ENCODE measurements at regions not wholly inside any gene's neighbourhood (a gene's known extent, or its start where the extent isn't known, plus 50 kb on each side); places are given as distances from the start of the nearest gene placed in this dataset.

DNA sequence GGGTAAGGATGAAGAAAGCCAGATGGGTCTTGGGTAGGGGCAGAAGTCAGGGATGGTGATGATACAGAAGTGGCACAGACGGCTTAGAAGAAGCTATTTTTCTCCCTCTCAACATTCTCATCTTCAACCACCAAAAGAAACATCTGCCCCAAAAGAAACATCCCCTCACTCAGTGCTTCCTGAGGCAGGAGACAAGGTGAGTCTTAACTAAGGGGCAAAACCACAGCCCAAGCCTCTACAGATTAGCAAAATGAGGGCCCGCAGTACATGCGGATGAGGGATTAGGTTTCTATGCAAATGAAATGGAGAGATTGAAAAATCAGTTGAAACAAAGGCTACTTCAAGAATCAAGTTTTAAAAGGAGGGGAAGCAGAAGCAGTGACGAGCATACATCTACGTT, 241.3 kb upstream of the CCDC196 start:
- no peaks in the 10 kb centered on the region for H3K9me3 ChIP-seq (ENCODE audit: control extremely low read depth in 1 of 5, control insufficient read depth in 4 of 5, insufficient read depth in 2 of 5, low read depth in 1 of 5, low read length in 4 of 5)
- ChIA-PET CTCF (interaction anchor here (0.6 kb wide), 1 partner anchor 698 kb away, joined by 4 read pairs; no protein-coding TSS in a partner anchor), POLR2A (no interaction called here)
- 100% methylated on average over 2 of the region's 5 CpGs for WGBS (ENCODE audit: insufficient coverage)
- no peaks in the 10 kb centered on the region for H3K36me3 ChIP-seq (ENCODE audit: control insufficient read depth in 4 of 4, insufficient read depth in 4 of 4, low read length in 3 of 4)
- no peaks in the 10 kb centered on the region for H3K27me3 ChIP-seq (replicated peaks in 2 of 5; ENCODE audit: control insufficient read depth in 4 of 5, insufficient read depth in 5 of 5, low read length in 4 of 5)
- no peak overlapping the region for H3K27ac ChIP-seq (ENCODE audit: insufficient read depth in 1 of 2, low read depth in 1 of 2, low read length in 2 of 2, poor library complexity in 1 of 2, severe bottlenecking in 2 of 2)
- H3K4me1 ChIP-seq (ENCODE audit: control extremely low read depth in 1 of 4, control insufficient read depth in 4 of 4, insufficient read depth in 4 of 4, low read length in 3 of 4) = no peaks in the 10 kb centered on the region
- no peak for DNase-seq
- no peak overlapping the region for H3K4me3 ChIP-seq (ENCODE audit: control insufficient read depth in 1 of 7, extremely low read depth in 1 of 7, insufficient read depth in 4 of 7, low read depth in 2 of 7, low read length in 6 of 7)

DNA sequence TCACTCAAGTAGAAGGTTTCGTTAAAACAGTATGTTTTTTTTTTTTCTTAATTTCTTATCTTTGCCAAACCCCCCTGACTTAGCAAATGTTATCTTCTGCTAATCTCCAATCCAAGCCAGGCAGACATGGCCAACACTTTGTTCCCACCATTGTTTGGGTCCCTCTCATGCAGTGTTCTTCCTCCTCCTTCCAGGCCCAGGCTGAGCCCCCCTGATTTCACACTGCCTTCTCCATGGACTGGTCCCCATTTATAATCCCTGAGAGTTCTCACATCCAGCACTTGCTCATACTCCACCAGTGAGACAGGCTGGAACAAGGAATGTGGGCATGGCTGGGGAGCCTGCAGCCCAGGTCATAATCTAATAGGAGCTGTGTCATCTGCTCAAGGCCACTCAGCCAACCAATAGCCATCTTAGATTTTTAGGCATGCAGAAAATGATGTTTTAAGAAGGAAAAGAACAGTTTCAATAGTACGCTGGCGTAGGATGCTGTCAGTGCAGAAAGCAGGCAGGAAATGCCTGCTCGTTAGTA, 238.4 kb upstream of the CCDC196 start:
- no peak overlapping the region for H3K4me3 ChIP-seq (ENCODE audit: control insufficient read depth in 1 of 7, extremely low read depth in 1 of 7, insufficient read depth in 4 of 7, low read depth in 2 of 7, low read length in 6 of 7)
- no peaks in the 10 kb centered on the region for H3K27me3 ChIP-seq (replicated peaks in 2 of 5; ENCODE audit: control insufficient read depth in 4 of 5, insufficient read depth in 5 of 5, low read length in 4 of 5)
- DNase-seq = no peak
- no peaks in the 10 kb centered on the region for H3K4me1 ChIP-seq (ENCODE audit: control extremely low read depth in 1 of 4, control insufficient read depth in 4 of 4, insufficient read depth in 4 of 4, low read length in 3 of 4)
- ChIA-PET POLR2A (no interaction called here), CTCF (no interaction called here)
- WGBS (ENCODE audit: insufficient coverage) = 49% methylated on average over 2 of the region's 4 CpGs
- H3K9me3 ChIP-seq (ENCODE audit: control extremely low read depth in 1 of 5, control insufficient read depth in 4 of 5, insufficient read depth in 2 of 5, low read depth in 1 of 5, low read length in 4 of 5) = no peaks in the 10 kb centered on the region
- no peak overlapping the region for H3K27ac ChIP-seq (ENCODE audit: insufficient read depth in 1 of 2, low read depth in 1 of 2, low read length in 2 of 2, poor library complexity in 1 of 2, severe bottlenecking in 2 of 2)
- no peaks in the 10 kb centered on the region for H3K36me3 ChIP-seq (ENCODE audit: control insufficient read depth in 4 of 4, insufficient read depth in 4 of 4, low read length in 3 of 4)

DNA sequence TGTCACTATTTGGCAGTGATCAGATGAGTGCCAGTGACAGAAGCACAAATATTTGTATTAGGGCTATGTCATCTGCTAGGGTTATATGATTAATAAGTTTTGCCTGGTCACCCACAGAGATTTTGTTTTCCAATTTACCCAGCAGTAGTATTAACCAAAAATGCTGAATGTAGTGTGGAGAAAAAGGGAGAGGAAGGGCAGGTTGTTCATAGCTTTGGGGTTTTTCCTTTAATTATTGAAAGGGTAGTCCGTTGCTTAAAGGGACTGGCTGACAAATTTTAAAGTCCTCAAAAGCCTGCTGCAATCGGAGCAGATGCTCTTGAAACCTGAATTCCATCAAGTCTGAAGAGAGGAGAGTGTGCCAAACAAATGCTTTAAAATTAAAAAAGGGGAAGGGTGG, 237.9 kb upstream of the CCDC196 start:
- Histone ChIP-seq H3K27me3 (replicated peaks in 2 of 5; ENCODE audit: control insufficient read depth in 4 of 5, insufficient read depth in 5 of 5, low read length in 4 of 5) (no peaks in the 10 kb centered on the region), H3K9me3 (ENCODE audit: control extremely low read depth in 1 of 5, control insufficient read depth in 4 of 5, insufficient read depth in 2 of 5, low read depth in 1 of 5, low read length in 4 of 5) (no peaks in the 10 kb centered on the region), H3K36me3 (ENCODE audit: control insufficient read depth in 4 of 4, insufficient read depth in 4 of 4, low read length in 3 of 4) (no peaks in the 10 kb centered on the region), H3K4me1 (ENCODE audit: control extremely low read depth in 1 of 4, control insufficient read depth in 4 of 4, insufficient read depth in 4 of 4, low read length in 3 of 4) (no peaks in the 10 kb centered on the region), H3K27ac (ENCODE audit: insufficient read depth in 1 of 2, low read depth in 1 of 2, low read length in 2 of 2, poor library complexity in 1 of 2, severe bottlenecking in 2 of 2) (no peak overlapping the region), H3K4me3 (ENCODE audit: control insufficient read depth in 1 of 7, extremely low read depth in 1 of 7, insufficient read depth in 4 of 7, low read depth in 2 of 7, low read length in 6 of 7) (no peak overlapping the region)
- ChIA-PET CTCF (no interaction called here), POLR2A (no interaction called here)
- DNase-seq = no peak
- 89% methylated on average over 2 of the region's 2 CpGs for WGBS (ENCODE audit: insufficient coverage)

DNA sequence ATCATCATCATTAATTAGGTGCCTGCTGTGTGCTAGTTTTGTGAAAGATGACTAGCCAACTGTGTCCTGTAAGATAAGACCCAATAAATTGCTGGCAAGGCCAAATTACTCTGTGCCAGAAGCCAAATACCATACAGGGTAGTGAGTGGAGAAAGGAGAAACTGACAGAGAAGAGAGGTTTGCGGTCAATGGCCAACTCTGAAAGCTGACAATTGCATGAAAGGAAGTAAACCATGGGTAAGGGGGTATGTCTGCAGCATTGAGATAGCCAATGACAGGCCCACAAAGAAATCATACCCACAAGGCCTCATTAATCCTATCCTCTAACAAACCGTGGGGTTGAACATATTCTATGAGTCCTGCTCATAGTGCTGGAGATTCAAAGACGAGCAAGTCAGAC, 236.6 kb upstream of the CCDC196 start:
- Histone ChIP-seq H3K4me1 (ENCODE audit: control extremely low read depth in 1 of 4, control insufficient read depth in 4 of 4, insufficient read depth in 4 of 4, low read length in 3 of 4) (no peaks in the 10 kb centered on the region), H3K9me3 (ENCODE audit: control extremely low read depth in 1 of 5, control insufficient read depth in 4 of 5, insufficient read depth in 2 of 5, low read depth in 1 of 5, low read length in 4 of 5) (no peaks in the 10 kb centered on the region), H3K4me3 (ENCODE audit: control insufficient read depth in 1 of 7, extremely low read depth in 1 of 7, insufficient read depth in 4 of 7, low read depth in 2 of 7, low read length in 6 of 7) (no peak overlapping the region), H3K27me3 (replicated peaks in 2 of 5; ENCODE audit: control insufficient read depth in 4 of 5, insufficient read depth in 5 of 5, low read length in 4 of 5) (no peaks in the 10 kb centered on the region), H3K36me3 (ENCODE audit: control insufficient read depth in 4 of 4, insufficient read depth in 4 of 4, low read length in 3 of 4) (no peaks in the 10 kb centered on the region), H3K27ac (ENCODE audit: insufficient read depth in 1 of 2, low read depth in 1 of 2, low read length in 2 of 2, poor library complexity in 1 of 2, severe bottlenecking in 2 of 2) (no peak overlapping the region)
- 100% methylated on average over 1 of the region's 3 CpGs for WGBS (ENCODE audit: insufficient coverage)
- DNase-seq = peak in 1 of 3 donors; percentile 32
- POLR2A ChIA-PET = no interaction called here
- CTCF ChIA-PET = no interaction called here

DNA sequence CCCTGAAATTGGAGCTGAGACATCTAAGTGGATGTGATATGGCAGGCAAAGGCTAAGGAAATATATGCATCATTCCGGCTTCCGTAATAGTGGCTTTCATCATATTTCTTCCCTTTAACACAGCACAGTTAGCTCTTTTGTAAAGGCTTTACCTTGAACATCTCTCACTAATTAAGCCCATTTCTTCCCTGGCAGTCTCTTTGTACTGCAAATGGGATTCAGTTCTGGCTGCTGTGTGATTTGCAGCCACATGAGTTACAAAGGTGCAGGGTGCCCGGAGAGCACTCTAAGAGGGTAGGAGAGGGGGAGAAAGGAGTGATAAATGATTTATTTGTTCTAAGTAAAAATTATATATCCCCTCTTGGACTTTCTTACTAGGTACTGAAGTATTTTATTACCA, 232.1 kb upstream of the CCDC196 start:
- H3K9me3 ChIP-seq (ENCODE audit: control extremely low read depth in 1 of 5, control insufficient read depth in 4 of 5, insufficient read depth in 2 of 5, low read depth in 1 of 5, low read length in 4 of 5) = no peaks in the 10 kb centered on the region
- H3K4me3 ChIP-seq (ENCODE audit: control insufficient read depth in 1 of 7, extremely low read depth in 1 of 7, insufficient read depth in 4 of 7, low read depth in 2 of 7, low read length in 6 of 7) = no peak overlapping the region
- H3K36me3 ChIP-seq (ENCODE audit: control insufficient read depth in 4 of 4, insufficient read depth in 4 of 4, low read length in 3 of 4) = no peaks in the 10 kb centered on the region
- no peak overlapping the region for H3K27ac ChIP-seq (ENCODE audit: insufficient read depth in 1 of 2, low read depth in 1 of 2, low read length in 2 of 2, poor library complexity in 1 of 2, severe bottlenecking in 2 of 2)
- H3K27me3 ChIP-seq (replicated peaks in 2 of 5; ENCODE audit: control insufficient read depth in 4 of 5, insufficient read depth in 5 of 5, low read length in 4 of 5) = no peaks in the 10 kb centered on the region
- ChIA-PET CTCF (interaction anchor here (1.1 kb wide), 1 partner anchor 12 kb away, joined by 3 read pairs; no protein-coding TSS in a partner anchor), POLR2A (no interaction called here)
- no peak for DNase-seq
- 93% methylated on average over 2 of the region's 3 CpGs for WGBS (ENCODE audit: insufficient coverage)
- no peaks in the 10 kb centered on the region for H3K4me1 ChIP-seq (ENCODE audit: control extremely low read depth in 1 of 4, control insufficient read depth in 4 of 4, insufficient read depth in 4 of 4, low read length in 3 of 4)

DNA sequence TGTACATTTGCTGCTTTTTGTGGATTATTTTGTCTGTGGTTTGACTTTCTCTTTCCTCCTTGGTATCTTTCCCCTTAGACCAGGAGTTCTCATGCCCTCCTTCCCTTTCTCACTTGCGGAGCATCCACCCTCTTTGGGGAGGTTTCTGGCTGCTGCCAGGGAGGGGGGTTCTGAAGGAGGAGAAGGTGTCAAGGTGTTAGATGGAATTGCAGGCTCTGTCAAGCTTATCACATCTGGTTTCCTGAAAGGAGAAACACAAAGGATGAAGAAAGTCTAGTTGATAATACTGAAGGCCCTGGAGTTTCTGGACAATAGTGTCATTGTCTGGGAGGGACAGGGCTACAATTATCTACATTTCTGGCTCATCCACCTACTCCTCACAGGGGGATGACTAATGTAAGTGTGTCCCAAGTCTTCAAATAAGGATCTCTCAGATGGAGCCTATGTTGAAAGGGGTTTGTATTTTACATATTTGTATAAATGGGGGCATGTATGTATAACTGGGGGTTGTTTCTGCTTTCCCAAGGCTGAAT, 217.3 kb upstream of the CCDC196 start:
- Histone ChIP-seq H3K36me3 (ENCODE audit: control insufficient read depth in 4 of 4, insufficient read depth in 4 of 4, low read length in 3 of 4) (no peaks in the 10 kb centered on the region), H3K27ac (ENCODE audit: insufficient read depth in 1 of 2, low read depth in 1 of 2, low read length in 2 of 2, poor library complexity in 1 of 2, severe bottlenecking in 2 of 2) (no peak overlapping the region), H3K4me1 (ENCODE audit: control extremely low read depth in 1 of 4, control insufficient read depth in 4 of 4, insufficient read depth in 4 of 4, low read length in 3 of 4) (no peaks in the 10 kb centered on the region), H3K9me3 (ENCODE audit: control extremely low read depth in 1 of 5, control insufficient read depth in 4 of 5, insufficient read depth in 2 of 5, low read depth in 1 of 5, low read length in 4 of 5) (no peaks in the 10 kb centered on the region), H3K4me3 (ENCODE audit: control insufficient read depth in 1 of 7, extremely low read depth in 1 of 7, insufficient read depth in 4 of 7, low read depth in 2 of 7, low read length in 6 of 7) (no peak overlapping the region), H3K27me3 (replicated peaks in 2 of 5; ENCODE audit: control insufficient read depth in 4 of 5, insufficient read depth in 5 of 5, low read length in 4 of 5) (no peaks in the 10 kb centered on the region)
- POLR2A ChIA-PET = no interaction called here
- CTCF ChIA-PET = no interaction called here
- WGBS (ENCODE audit: insufficient coverage) = no CpG with 5 or more reads among the region's 1 CpG
- DNase-seq = no peak

DNA sequence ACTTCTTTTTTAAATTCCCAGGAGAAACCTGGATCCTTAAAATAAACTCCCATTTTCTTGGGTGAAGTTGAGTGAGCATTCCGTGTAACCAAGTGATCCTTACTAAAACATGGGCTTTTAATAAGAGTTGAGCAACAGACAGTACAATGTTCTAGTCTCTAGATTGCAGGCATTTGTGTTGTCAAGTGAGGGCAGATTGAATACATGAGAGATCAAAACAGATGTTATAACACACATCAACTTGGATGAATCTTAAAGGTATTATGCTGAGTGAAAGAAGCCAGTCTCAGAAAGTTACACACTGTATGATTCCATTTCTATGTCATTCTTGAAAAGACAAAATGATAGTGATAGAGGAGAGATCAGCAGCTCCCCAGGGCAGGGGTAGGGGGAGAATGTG, 213.9 kb upstream of the CCDC196 start:
- ChIA-PET CTCF (no interaction called here), POLR2A (no interaction called here)
- H3K4me1 ChIP-seq (ENCODE audit: control extremely low read depth in 1 of 4, control insufficient read depth in 4 of 4, insufficient read depth in 4 of 4, low read length in 3 of 4) = no peaks in the 10 kb centered on the region
- H3K4me3 ChIP-seq (ENCODE audit: control insufficient read depth in 1 of 7, extremely low read depth in 1 of 7, insufficient read depth in 4 of 7, low read depth in 2 of 7, low read length in 6 of 7) = no peak overlapping the region
- no peak for DNase-seq
- H3K27ac ChIP-seq (ENCODE audit: insufficient read depth in 1 of 2, low read depth in 1 of 2, low read length in 2 of 2, poor library complexity in 1 of 2, severe bottlenecking in 2 of 2) = no peak overlapping the region
- no CpG with 5 or more reads among the region's 1 CpG for WGBS (ENCODE audit: insufficient coverage)
- H3K27me3 ChIP-seq (replicated peaks in 2 of 5; ENCODE audit: control insufficient read depth in 4 of 5, insufficient read depth in 5 of 5, low read length in 4 of 5) = no peaks in the 10 kb centered on the region
- no peaks in the 10 kb centered on the region for H3K9me3 ChIP-seq (ENCODE audit: control extremely low read depth in 1 of 5, control insufficient read depth in 4 of 5, insufficient read depth in 2 of 5, low read depth in 1 of 5, low read length in 4 of 5)
- no peaks in the 10 kb centered on the region for H3K36me3 ChIP-seq (ENCODE audit: control insufficient read depth in 4 of 4, insufficient read depth in 4 of 4, low read length in 3 of 4)

All from common myeloid progenitor, CD34-positive (primary cell).